ENCODE measurements at regions not wholly inside any gene's neighbourhood (a gene's known extent, or its start where the extent isn't known, plus 50 kb on each side); places are given as distances from the start of the nearest gene placed in this dataset.

DNA sequence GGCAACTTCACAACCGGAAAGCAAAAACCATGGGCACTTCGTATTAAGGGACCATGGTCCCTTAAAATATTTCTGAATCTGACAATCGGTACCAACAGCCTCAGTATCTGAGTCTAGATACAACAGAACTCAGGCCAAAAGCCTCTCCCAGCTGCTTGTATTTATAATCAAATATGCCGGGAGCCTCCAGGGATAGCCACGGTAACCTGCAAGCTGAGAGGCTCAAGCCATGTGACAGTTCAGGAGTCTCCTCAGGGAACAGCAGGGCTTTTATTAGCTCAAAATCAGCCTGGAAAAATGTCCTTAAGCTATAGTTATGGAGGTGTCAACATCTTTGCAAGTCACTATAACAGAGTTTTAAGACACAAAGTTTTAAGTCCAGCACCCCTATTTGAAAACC is 352.8 kb upstream of the GYPC start:
- no peaks in the 10 kb centered on the region for H3K79me2 ChIP-seq (ENCODE audit: insufficient read depth, low read length)
- no peak overlapping the region for H2AFZ ChIP-seq (ENCODE audit: low read length)
- TF ChIP-seq, protein P1, sequence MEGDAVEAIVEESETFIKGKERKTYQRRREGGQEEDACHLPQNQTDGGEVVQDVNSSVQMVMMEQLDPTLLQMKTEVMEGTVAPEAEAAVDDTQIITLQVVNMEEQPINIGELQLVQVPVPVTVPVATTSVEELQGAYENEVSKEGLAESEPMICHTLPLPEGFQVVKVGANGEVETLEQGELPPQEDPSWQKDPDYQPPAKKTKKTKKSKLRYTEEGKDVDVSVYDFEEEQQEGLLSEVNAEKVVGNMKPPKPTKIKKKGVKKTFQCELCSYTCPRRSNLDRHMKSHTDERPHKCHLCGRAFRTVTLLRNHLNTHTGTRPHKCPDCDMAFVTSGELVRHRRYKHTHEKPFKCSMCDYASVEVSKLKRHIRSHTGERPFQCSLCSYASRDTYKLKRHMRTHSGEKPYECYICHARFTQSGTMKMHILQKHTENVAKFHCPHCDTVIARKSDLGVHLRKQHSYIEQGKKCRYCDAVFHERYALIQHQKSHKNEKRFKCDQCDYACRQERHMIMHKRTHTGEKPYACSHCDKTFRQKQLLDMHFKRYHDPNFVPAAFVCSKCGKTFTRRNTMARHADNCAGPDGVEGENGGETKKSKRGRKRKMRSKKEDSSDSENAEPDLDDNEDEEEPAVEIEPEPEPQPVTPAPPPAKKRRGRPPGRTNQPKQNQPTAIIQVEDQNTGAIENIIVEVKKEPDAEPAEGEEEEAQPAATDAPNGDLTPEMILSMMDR (conservative IDR thresholded peaks at IDR 0.05; ENCODE audit: low read length) = no peak
- no peak for TF ChIP-seq EZH2phosphoT487 (IDR thresholded peaks at IDR 0.05; ENCODE audit: borderline replicate concordance)
- no peak overlapping the region for H3K4me3 ChIP-seq (ENCODE audit: low read length, poor library complexity, severe bottlenecking)
- H3K27me3 ChIP-seq (ENCODE audit: insufficient read depth, low read length, poor library complexity, severe bottlenecking) = no peaks in the 10 kb centered on the region
- no peak overlapping the region for H3K4me2 ChIP-seq (ENCODE audit: low read depth, low read length, poor library complexity, severe bottlenecking)
- H3K9ac ChIP-seq (ENCODE audit: low read depth, low read length, poor library complexity, severe bottlenecking) = no peak overlapping the region
- no peaks in the 10 kb centered on the region for H3F3A ChIP-seq (ENCODE audit: low read depth)
- no peaks in the 10 kb centered on the region for H3K9me3 ChIP-seq (ENCODE audit: insufficient read depth, low read depth, low read length)
- no peaks in the 10 kb centered on the region for H3K4me1 ChIP-seq (ENCODE audit: insufficient read depth, low read length, poor library complexity, severe bottlenecking)
- H4K20me1 ChIP-seq (ENCODE audit: insufficient read depth, low read length, poor library complexity, severe bottlenecking) = no peaks in the 10 kb centered on the region
- H3K9me2 ChIP-seq (replicated peaks; ENCODE audit: low read depth, low read length) = no peaks in the 10 kb centered on the region
- no peaks in the 10 kb centered on the region for H3K36me3 ChIP-seq (ENCODE audit: insufficient read depth, low read length)

DNA sequence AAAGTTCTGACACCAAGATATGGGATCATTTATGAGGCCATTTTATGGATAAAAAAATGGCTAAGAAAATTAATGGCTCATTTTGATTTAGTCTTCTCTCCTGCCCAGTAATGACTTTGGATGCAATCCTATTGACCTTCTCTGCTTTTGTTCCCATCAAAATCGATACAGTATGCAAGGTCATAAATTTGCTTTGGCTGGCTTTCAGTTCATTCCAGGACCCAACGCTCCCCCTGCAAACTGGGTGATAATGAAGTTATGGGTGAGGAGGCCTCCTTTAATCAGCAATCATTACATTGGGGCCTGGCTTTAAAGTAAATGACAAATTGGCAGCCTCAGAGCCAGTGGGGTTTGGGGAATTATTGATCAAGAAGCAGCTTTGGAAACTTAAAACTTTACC is 351.8 kb upstream of the GYPC start:
- Histone ChIP-seq H3K27me3 (ENCODE audit: insufficient read depth, low read length, poor library complexity, severe bottlenecking) (no peaks in the 10 kb centered on the region), H3K36me3 (ENCODE audit: insufficient read depth, low read length) (no peaks in the 10 kb centered on the region), H3K4me2 (ENCODE audit: low read depth, low read length, poor library complexity, severe bottlenecking) (no peak overlapping the region), H3K9me3 (ENCODE audit: insufficient read depth, low read depth, low read length) (no peaks in the 10 kb centered on the region), H2AFZ (ENCODE audit: low read length) (no peak overlapping the region), H3K79me2 (ENCODE audit: insufficient read depth, low read length) (no peaks in the 10 kb centered on the region), H3F3A (ENCODE audit: low read depth) (no peaks in the 10 kb centered on the region), H3K4me1 (ENCODE audit: insufficient read depth, low read length, poor library complexity, severe bottlenecking) (no peaks in the 10 kb centered on the region), H3K9me2 (replicated peaks; ENCODE audit: low read depth, low read length) (no peaks in the 10 kb centered on the region), H3K9ac (ENCODE audit: low read depth, low read length, poor library complexity, severe bottlenecking) (no peak overlapping the region), H4K20me1 (ENCODE audit: insufficient read depth, low read length, poor library complexity, severe bottlenecking) (no peaks in the 10 kb centered on the region), H3K4me3 (ENCODE audit: low read length, poor library complexity, severe bottlenecking) (no peak overlapping the region)
- TF ChIP-seq, protein P1 (conservative IDR thresholded peaks at IDR 0.05; ENCODE audit: low read length) = no peak
- TF ChIP-seq EZH2phosphoT487 (IDR thresholded peaks at IDR 0.05; ENCODE audit: borderline replicate concordance) = no peak

DNA sequence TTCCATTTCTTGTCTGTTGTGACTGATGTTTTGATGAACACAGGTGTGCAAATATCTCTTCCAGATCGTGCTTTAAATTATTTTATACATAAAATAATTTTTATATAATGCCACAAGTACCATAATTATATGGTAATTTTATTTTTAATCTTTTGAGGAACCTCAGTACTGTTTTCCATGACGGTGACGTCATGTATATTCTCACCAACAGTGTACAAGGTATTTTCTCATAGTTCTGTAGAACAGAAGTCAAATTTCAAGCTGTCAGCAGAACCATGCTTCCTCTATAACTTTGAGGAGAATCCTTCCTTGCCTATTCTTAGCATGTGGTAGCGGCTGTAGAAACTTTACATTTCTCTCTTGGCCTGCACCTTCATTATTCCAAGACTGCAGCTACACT is 349.4 kb upstream of the GYPC start:
- Histone ChIP-seq H3K4me3 (ENCODE audit: low read length, poor library complexity, severe bottlenecking) (no peak overlapping the region), H3K4me2 (ENCODE audit: low read depth, low read length, poor library complexity, severe bottlenecking) (no peak overlapping the region), H3F3A (ENCODE audit: low read depth) (no peaks in the 10 kb centered on the region), H3K4me1 (ENCODE audit: insufficient read depth, low read length, poor library complexity, severe bottlenecking) (no peaks in the 10 kb centered on the region), H3K79me2 (ENCODE audit: insufficient read depth, low read length) (no peaks in the 10 kb centered on the region), H3K27me3 (ENCODE audit: insufficient read depth, low read length, poor library complexity, severe bottlenecking) (no peaks in the 10 kb centered on the region), H3K9me3 (ENCODE audit: insufficient read depth, low read depth, low read length) (no peaks in the 10 kb centered on the region), H3K9ac (ENCODE audit: low read depth, low read length, poor library complexity, severe bottlenecking) (no peak overlapping the region), H3K36me3 (ENCODE audit: insufficient read depth, low read length) (no peaks in the 10 kb centered on the region), H2AFZ (ENCODE audit: low read length) (no peak overlapping the region), H3K9me2 (replicated peaks; ENCODE audit: low read depth, low read length) (no peaks in the 10 kb centered on the region), H4K20me1 (ENCODE audit: insufficient read depth, low read length, poor library complexity, severe bottlenecking) (no peaks in the 10 kb centered on the region)
- TF ChIP-seq EZH2phosphoT487 (IDR thresholded peaks at IDR 0.05; ENCODE audit: borderline replicate concordance) = no peak

DNA sequence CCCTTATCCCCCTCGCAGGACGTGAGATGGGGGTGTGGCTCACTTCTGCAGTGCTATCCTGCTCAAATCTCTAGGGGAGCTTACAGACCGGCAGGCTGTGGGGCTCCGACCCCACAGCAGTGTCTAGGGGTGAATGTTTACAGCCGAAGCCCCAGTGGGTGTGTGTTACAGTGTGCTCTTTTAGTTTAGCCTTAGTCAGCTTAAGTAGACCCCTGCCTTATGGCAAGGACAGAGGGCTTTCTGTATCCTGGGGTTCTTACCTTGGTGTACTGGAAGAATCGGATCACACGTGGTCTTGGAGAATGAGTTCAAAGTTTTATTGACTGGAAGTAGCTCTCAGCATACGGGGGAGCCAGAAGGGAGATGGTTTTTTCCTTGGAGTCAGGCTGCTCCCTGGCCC is 348.2 kb upstream of the GYPC start:
- Histone ChIP-seq H3K36me3 (ENCODE audit: insufficient read depth, low read length) (no peaks in the 10 kb centered on the region), H3K79me2 (ENCODE audit: insufficient read depth, low read length) (no peaks in the 10 kb centered on the region), H3F3A (ENCODE audit: low read depth) (no peaks in the 10 kb centered on the region), H3K9me3 (ENCODE audit: insufficient read depth, low read depth, low read length) (no peaks in the 10 kb centered on the region), H3K4me2 (ENCODE audit: low read depth, low read length, poor library complexity, severe bottlenecking) (no peak overlapping the region), H3K27me3 (ENCODE audit: insufficient read depth, low read length, poor library complexity, severe bottlenecking) (no peaks in the 10 kb centered on the region), H3K4me1 (ENCODE audit: insufficient read depth, low read length, poor library complexity, severe bottlenecking) (no peaks in the 10 kb centered on the region), H4K20me1 (ENCODE audit: insufficient read depth, low read length, poor library complexity, severe bottlenecking) (no peaks in the 10 kb centered on the region), H3K4me3 (ENCODE audit: low read length, poor library complexity, severe bottlenecking) (no peak overlapping the region), H3K9ac (ENCODE audit: low read depth, low read length, poor library complexity, severe bottlenecking) (no peak overlapping the region), H3K9me2 (replicated peaks; ENCODE audit: low read depth, low read length) (no peaks in the 10 kb centered on the region), H2AFZ (ENCODE audit: low read length) (no peak overlapping the region)
- no peak for TF ChIP-seq EZH2phosphoT487 (IDR thresholded peaks at IDR 0.05; ENCODE audit: borderline replicate concordance)
- TF ChIP-seq, protein P1 (conservative IDR thresholded peaks at IDR 0.05; ENCODE audit: low read length) = no peak

All from Loucy (cell line).